OCI-LY7 (cell line): ENCODE measurements at regions not wholly inside any gene's neighbourhood (a gene's known extent, or its start where the extent isn't known, plus 50 kb on each side); places are given as distances from the start of the nearest gene placed in this dataset.

Experiments used
- BruUV-seq: library from RNA; stranded (reverse); fragments of 400-500 nt; replicated peaks from 2 replicates; lab custom pipeline; 2021; lab: Mats Ljungman, UMichigan
- CTCF ChIA-PET: fragments of 300-600 bp; sonication (Branson Sonifier 250); formaldehyde crosslinking; loops from one replicate; lab custom pipeline; 2022; ENCODE audit warnings: antibody characterized with exemption; ENCODE audit not compliant: unreplicated experiment; lab: Charles Lee
- POLR2A ChIA-PET: fragments of 300-600 bp; sonication (Branson Sonifier 250); formaldehyde crosslinking; loops from one replicate; lab custom pipeline; 2022; ENCODE audit warnings: antibody characterized with exemption; lab: Charles Lee
- DNase-seq: peaks from one replicate; pipeline ENCODE4 v3.0.0-alpha.2; 2015; ENCODE audit warnings: low spot score
- H2AFZ ChIP-seq: fragments of 200-600 bp; sonication (generic), shearing (Covaris generic); 2 replicates; pipeline ENCODE4 v1.6.1; 2014; ENCODE audit warnings: mild to moderate bottlenecking, antibody characterized with exemption, low read length, moderate library complexity
- H3K27ac ChIP-seq: fragments of 200-600 bp; sonication (generic); 2 replicates; pipeline ENCODE4 v1.5.1; 2014; ENCODE audit warnings: mixed run types, low read depth, mild to moderate bottlenecking, moderate library complexity, low read length, inconsistent platforms; ENCODE audit not compliant: poor library complexity, severe bottlenecking
- H3K36me3 ChIP-seq: fragments of 200-600 bp; sonication (generic); 2 replicates; pipeline ENCODE4 v1.6.1; 2014; ENCODE audit warnings: mild to moderate bottlenecking, antibody characterized with exemption, low read length, moderate library complexity, mixed read lengths; ENCODE audit not compliant: insufficient read depth
- H3K4me1 ChIP-seq: fragments of 200-600 bp; sonication (generic); 2 replicates; pipeline ENCODE4 v1.5.1; 2014; ENCODE audit warnings: mild to moderate bottlenecking, low read length; ENCODE audit not compliant: insufficient read depth, poor library complexity, severe bottlenecking
- H3K4me2 ChIP-seq: fragments of 200-600 bp; sonication (generic); 2 replicates; pipeline ENCODE4 v1.6.1; 2014; ENCODE audit warnings: mild to moderate bottlenecking, low read length
- H3K4me3 ChIP-seq: fragments of 200-600 bp; sonication (generic); 2 replicates; pipeline ENCODE4 v1.5.1; 2014; ENCODE audit warnings: mild to moderate bottlenecking, low read depth, low read length; ENCODE audit not compliant: poor library complexity, severe bottlenecking
- H3K79me2 ChIP-seq: fragments of 200-600 bp; sonication (generic); 2 replicates; pipeline ENCODE4 v1.6.1; 2016; ENCODE audit warnings: low read depth, mild to moderate bottlenecking, low read length, moderate library complexity, mixed read lengths; ENCODE audit not compliant: insufficient read depth
- H3K9me2 ChIP-seq: fragments of 200-600 bp; sonication (generic); 2 replicates; pipeline ENCODE4 v1.6.1; 2016; ENCODE audit warnings: mild to moderate bottlenecking, low read length, mixed read lengths; ENCODE audit not compliant: insufficient read depth
- H3K9me3 ChIP-seq: fragments of 200-600 bp; sonication (generic); 2 replicates; pipeline ENCODE4 v1.6.1; 2014; ENCODE audit warnings: mild to moderate bottlenecking, mixed run types, low read length, mixed read lengths
- H4K20me1 ChIP-seq: fragments of 200-600 bp; sonication (generic); 2 replicates; pipeline ENCODE4 v1.6.1; 2014; ENCODE audit warnings: mild to moderate bottlenecking, antibody characterized with exemption, low read length, moderate library complexity, mixed read lengths; ENCODE audit not compliant: insufficient read depth
- CTCF ChIP-seq: fragments of 200-600 bp; sonication (generic); conservative IDR thresholded peaks from 2 replicates; pipeline ENCODE4 v1.5.1; 2014; ENCODE audit warnings: mild to moderate bottlenecking, antibody characterized with exemption, low read length, moderate library complexity, mixed read lengths
- EZH2phosphoT487 ChIP-seq: fragments of 200-600 bp; sonication (generic); IDR thresholded peaks from 2 replicates; pipeline ENCODE4 v1.6.1; 2018; ENCODE audit warnings: low read depth, borderline replicate concordance, mild to moderate bottlenecking, mixed run types, antibody characterized with exemption, low read length, moderate library complexity, mixed read lengths
- intact Hi-C: fragments of 100-400 bp; cut with micrococcal nuclease; formaldehyde crosslinking; loops from one replicate; pipeline ENCODE4 v1.10.0; 2022; ENCODE audit not compliant: unreplicated experiment

- intact Hi-C loops = no loop called here
- no peak for TF ChIP-seq CTCF
- no peak for TF ChIP-seq EZH2phosphoT487
- H2AFZ ChIP-seq = no peak overlapping the region
- no peak overlapping the region for H3K4me3 ChIP-seq
- BruUV-seq = no TSS peak
- no peak for DNase-seq
- no peaks in the 10 kb centered on the region for H3K79me2 ChIP-seq
- no peaks in the 10 kb centered on the region for H3K36me3 ChIP-seq
- no peak overlapping the region for H3K4me2 ChIP-seq
- H3K9me2 ChIP-seq = no peaks in the 10 kb centered on the region
- no peaks in the 10 kb centered on the region for H3K9me3 ChIP-seq
- POLR2A ChIA-PET = no interaction called here
- no peak overlapping the region for H3K27ac ChIP-seq
- CTCF ChIA-PET = no interaction called here
- no peaks in the 10 kb centered on the region for H4K20me1 ChIP-seq
- H3K4me1 ChIP-seq = no peaks in the 10 kb centered on the region
Observed at GRCh38 chr7:110593355-110593754, 497.6 kb upstream of the LRRN3 start.

GRCh38 chr7:110595694-110596093 is 495.2 kb upstream of the LRRN3 start:
- H3K4me1 ChIP-seq = no peaks in the 10 kb centered on the region
- H3K4me2 ChIP-seq = no peak overlapping the region
- no peak overlapping the region for H3K27ac ChIP-seq
- no peak for DNase-seq
- H3K9me3 ChIP-seq = no peaks in the 10 kb centered on the region
- H3K36me3 ChIP-seq = no peaks in the 10 kb centered on the region
- no peak overlapping the region for H2AFZ ChIP-seq
- no peak overlapping the region for H3K4me3 ChIP-seq
- H4K20me1 ChIP-seq = no peaks in the 10 kb centered on the region
- no TSS peak for BruUV-seq
- TF ChIP-seq EZH2phosphoT487 = no peak
- no peak for TF ChIP-seq CTCF
- CTCF ChIA-PET = no interaction called here
- H3K9me2 ChIP-seq = no peaks in the 10 kb centered on the region
- intact Hi-C loops = no loop called here
- no peaks in the 10 kb centered on the region for H3K79me2 ChIP-seq
- POLR2A ChIA-PET = no interaction called here

DNA sequence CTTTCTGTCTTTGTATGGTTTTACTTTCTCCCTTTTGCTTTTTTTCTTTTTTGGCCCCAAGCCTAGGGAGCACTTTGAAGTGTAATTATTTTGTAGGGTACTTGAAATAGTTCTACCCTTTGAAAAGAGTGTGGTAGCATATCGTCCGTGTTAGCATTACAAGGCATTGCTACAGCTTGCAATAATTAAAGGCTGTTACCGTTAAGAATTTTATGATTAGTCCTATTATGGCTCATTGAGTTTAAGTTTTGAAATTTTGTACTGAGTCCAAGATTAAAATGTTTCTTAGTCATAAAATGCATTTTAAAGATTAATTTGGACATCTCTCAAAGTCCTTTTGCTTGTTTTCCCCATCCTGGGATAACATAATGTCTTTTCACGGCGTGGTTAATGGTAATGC is 490.0 kb upstream of the LRRN3 start:
- H3K27ac ChIP-seq = no peak overlapping the region
- H3K36me3 ChIP-seq = no peaks in the 10 kb centered on the region
- POLR2A ChIA-PET = no interaction called here
- intact Hi-C loops = no loop called here
- H3K79me2 ChIP-seq = no peaks in the 10 kb centered on the region
- no peak for DNase-seq
- H3K9me3 ChIP-seq = no peaks in the 10 kb centered on the region
- TF ChIP-seq EZH2phosphoT487 (no peak), CTCF (no peak)
- H3K9me2 ChIP-seq = no peaks in the 10 kb centered on the region
- no TSS peak for BruUV-seq
- H3K4me3 ChIP-seq = no peak overlapping the region
- CTCF ChIA-PET = no interaction called here
- no peaks in the 10 kb centered on the region for H3K4me1 ChIP-seq
- H4K20me1 ChIP-seq = no peaks in the 10 kb centered on the region
- no peak overlapping the region for H2AFZ ChIP-seq
- H3K4me2 ChIP-seq = no peak overlapping the region
